Stimulated activated CD4-positive, alpha-beta T cell treated with anti-CD3 and anti-CD28 coated beads, Interleukin-15, amount 100 ng/mL, for 48 hours (primary cell): ENCODE measurements at regions not wholly inside any gene's neighbourhood (a gene's known extent, or its start where the extent isn't known, plus 50 kb on each side); places are given as distances from the start of the nearest gene placed in this dataset.
"Not testable (repeated sequence)": the region's sequence is repeated elsewhere in the genome, so short reads cannot be mapped to it uniquely, and the experiment has no call there.

Experiments
- DNase-seq, 2 donors: peaks; one replicate each; pipeline ENCODE4 v3.0.0-alpha.2; 2020; ENCODE audit warnings: low read depth in 2 of 2

DNA sequence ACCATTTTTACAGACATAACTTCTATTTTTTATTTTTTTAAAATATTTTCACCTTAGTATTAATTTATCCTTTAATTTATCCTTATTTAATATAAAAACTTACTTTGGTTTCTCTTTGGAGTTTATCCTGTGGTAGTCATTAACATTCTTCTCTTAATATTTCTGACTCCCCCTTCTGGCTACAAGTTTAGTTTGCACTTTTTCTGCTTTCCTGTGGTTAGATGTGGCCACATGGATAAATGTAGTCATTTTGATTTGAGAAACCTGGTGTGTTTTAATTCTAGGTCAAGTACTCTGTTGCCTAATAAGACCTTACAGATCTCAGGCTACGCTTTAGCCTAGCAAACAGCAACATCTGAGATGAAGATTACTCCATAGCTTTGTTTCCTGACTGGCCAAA lies 1187.5 kb downstream of the HACE1 start:
- no peak for DNase-seq

DNA sequence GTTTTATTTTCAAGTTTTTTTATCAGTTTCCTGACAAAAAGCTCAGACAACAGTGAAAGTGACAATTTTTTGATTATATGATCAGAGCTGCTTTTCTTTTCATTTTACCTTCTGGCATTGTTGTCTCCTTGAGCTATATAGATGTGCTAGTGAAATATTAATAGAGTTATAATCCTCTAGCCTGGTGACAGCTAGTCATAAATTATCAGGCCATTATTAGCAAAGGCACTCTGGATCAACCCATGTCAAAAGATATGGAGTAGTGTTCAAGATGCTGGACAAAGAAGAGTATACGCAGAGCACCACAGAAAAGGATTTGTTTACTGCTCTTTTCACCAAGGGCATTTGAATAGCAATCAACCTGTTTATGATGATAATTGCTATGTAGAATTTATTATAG lies 1230.1 kb downstream of the HACE1 start:
- DNase-seq = no peak

DNA sequence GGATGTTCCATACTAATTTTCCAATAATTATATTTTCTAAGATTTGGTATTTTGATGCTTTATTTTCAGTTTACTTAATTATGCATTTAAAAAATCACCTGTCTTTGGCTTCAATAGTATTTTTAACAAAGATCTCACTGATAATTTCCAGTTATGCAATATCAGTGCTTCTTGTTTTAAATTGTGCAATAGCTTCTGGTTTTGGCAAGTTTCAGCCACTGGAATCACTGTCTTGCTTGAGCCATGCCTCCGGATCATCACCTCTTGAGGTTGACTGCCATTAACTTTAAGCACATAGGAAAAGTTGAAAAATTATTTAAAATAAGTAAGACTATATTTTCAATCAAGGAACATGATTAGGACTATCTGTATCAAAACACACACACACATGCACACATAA lies 1242.1 kb downstream of the HACE1 start:
- no peak for DNase-seq

DNA sequence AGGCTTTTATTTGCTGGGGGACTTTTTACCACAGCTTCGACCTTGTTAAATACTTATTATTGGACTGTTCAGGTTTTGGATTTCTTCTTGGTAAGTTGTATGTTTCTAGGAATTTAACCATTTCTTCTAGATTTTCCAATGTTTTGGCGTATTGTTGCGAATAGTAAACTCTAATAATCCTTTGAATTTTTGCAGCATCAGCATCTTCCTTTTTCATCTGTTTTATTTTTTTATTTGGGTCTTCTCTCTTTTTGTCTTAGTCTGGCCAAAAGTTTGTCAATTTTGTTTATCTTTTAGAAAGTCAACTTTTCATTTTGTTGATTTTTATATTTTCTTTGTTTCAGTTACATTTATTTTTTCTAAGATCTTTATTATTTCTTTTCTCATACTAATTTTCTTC lies 1272.0 kb downstream of the HACE1 start:
- no peak for DNase-seq

DNA sequence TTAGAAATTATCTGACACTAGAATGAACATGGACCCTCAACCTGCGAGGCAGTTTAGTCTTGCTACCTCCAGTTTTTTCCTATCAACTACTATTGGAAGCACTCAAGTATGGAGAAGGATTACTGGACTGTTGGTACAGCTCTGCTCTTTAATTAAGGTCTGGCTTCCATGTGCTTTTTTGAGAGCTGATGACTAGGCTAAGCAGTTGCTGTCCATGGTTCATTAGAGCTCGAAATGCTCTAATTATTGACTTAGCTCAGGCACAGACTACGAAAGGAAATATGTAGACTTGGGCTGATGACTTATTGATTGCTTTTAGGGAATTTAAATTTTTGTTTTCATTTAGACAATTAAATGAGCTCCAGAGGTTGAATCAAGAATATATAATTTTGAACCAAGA lies 1281.6 kb downstream of the HACE1 start:
- DNase-seq = no peak

DNA sequence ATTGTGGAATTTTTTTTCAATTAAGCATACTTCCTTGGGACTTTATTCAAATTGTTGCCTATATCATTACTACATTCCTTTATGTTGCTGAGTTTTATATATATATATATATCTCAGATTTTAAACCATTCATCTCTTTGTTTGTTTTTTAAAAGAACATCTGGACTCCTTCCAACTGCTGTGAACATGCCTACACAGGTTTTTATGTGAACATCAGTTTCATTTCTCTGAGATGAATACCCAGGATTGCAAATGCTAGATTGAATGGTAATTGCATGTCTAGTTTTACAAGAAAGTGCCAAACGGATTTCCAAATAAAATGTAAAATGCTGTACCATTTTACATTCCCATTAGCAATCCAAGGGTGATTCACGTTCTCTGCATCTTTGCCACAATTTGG lies 1289.3 kb downstream of the HACE1 start:
- DNase-seq = no peak

DNA sequence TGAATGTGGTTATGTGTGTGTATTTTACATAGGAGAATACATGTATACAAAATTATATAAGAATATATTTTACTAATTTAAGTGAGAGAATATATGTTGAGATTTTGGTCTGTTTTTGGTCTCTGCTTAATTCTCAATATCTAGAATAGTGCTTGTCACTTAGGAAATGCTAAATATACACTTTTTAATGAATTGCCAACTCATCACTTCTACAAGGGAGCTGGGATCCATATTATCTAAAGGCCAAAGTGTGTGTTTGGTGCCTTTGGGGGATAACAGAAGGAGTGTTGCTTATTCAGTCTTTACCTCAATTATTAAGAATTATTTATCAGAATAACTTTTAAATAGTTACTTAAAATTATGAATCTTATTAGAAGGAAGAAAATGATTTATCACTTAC lies 1304.8 kb downstream of the HACE1 start:
- no peak for DNase-seq

DNA sequence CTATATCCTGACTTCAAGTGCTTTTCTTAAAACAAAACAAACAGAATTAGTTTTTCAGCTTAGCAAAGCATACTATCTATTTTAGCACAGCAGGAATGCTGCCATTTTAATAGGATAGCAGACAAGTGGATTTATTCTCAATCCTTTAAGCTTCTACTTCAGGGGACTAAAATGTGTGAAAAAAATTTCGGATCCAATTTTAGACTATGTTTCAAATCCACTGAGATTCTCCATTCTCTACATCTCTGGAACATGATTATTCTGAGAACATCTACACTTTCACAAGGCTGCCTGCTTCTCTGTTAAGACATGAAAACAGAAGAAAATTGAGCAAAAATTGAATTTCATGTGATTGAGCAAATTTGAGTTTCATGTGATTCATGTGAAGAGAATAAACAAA lies 1321.3 kb downstream of the HACE1 start:
- no peak for DNase-seq

DNA sequence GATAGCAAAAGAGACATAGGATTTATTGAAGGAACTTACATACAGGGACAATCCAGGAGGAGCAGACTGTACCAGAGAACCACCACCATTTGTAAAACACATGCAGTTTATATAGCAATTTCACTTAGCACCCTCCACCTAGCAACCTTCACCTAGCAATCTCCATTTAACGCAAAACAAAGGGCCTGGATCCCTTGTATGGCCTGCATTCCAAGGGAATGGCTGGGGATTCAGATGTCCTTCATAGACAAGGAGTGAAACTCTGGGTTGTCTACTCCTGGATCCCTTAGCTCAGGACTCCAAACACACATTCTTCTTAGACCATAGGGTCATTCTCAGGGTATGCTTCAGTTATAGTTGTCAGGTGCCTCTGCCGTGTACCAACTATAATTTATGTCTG lies 1324.9 kb downstream of the HACE1 start:
- DNase-seq = no peak

DNA sequence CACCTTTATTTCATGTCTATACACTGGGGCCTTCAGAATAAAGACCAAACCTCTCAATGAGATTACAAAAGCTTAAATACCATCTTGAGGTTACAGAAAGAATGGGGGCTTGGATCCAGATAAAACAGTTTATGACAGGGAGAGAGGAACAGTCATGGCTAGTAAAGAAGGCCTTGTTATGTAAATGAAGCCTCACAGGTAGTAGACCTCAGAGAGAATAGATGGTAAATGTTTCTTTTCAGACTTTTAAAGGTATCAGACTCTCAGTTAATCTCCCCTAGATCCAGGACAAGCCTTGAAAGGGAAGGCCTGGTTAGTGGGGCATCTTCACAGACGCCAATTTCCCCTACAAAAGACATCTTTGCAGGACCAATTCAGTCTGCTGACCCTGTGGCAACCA lies 1325.6 kb downstream of the HACE1 start:
- no peak for DNase-seq

DNA sequence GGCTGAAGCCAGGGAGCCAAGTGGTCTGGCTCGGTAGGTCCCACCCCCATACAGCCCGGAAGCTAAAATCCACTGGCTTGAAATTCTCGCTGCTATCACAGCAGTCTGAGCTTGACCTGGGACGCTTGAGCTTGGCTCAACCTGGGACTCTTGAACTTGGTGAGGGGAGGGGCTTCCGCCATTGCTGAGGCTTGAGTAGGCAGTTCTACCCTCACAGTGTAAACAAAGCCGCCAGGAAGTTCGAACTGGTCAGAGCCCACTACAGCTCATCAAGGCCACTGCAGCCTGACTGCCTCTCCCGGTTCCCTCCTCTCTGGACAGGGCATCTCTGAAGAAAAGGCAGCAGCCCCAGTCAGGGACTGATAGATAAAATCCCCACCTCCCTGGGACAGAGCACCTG lies 1337.7 kb downstream of the HACE1 start:
- DNase-seq = no peak

DNA sequence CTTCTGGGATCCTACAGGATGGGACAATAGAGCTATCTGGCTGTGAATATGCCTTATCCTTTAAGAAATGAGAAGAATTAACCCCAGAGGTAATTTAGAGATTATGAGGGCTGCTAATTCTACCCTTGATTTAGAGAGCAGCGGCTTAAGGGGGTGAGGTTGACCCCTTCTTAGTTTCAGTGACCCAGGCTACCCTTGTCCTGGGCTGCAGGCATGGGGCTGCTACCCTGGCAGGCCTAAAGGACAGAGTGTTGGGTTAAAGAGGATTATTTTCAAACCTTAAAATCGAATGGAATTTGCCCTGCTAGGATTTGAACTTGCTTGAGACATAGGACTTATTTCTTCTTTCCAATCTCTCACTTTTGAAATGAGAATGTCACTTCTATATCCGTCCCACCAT lies 1343.4 kb downstream of the HACE1 start:
- DNase-seq = no peak

DNA sequence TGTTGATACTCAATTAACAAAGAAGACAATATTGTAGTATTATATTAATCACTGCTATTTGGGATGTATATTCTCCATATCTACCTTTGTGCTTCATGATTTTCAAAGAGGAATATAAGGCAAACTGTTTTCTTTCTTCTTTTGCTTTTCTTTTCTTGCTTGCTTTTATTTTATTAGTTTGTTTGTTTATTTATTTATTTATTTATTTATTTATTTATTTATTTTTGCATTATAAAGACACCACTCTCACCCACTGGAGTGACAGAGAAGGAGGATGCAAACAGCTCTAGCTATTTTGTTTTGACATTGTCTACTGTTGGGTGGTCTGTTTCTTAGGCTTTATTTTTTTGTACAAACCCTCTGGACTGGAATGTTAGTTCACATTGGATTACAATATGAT lies 1352.7 kb downstream of the HACE1 start:
- no peak for DNase-seq

DNA sequence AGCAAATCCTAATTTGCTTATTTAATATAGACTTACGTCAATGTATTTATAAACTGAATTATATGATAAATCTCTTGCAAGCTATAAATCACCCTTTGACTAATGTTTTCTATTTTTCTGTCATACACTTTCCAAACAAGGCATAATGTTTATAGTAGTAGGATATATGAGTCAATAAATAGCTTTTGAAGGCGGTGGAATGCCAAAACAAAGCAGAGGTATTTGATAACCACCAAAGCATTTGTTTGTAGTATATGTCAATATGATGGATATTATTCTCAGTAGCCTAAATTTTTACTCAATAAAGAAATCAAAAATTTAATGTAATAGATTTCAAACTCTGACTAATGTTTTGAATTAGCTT lies 1354.6 kb downstream of the HACE1 start:
- no peak for DNase-seq

DNA sequence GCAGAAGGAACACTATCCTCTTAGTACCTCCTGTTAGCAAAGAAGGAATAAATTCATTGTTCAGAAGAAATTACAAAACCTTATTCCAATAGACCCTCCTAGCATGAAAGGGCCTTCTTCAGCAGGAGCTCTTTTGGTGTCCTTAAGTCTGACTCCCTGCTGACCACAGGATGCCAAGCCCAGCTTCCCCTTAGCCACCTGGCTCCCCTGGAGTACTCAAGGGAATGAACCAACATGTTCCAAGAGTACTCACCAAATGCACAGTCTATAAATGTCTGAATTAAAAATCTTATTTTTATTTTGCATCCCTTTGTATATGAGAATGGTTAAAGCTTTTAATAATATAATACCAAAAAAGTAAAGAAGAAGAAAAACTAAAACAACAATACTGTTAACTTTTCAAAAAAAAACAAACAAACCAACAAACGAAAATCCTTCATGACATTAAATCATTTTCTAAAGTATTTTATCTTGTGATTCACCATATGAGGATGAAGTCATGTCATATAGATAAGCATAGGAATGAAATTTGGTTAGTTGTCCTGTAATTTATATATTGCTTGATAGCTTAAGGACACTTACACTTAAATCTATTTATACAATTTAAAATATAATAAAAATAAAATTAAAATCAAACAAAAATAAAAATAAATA lies 1355.1 kb downstream of the HACE1 start:
- DNase-seq = no peak

DNA sequence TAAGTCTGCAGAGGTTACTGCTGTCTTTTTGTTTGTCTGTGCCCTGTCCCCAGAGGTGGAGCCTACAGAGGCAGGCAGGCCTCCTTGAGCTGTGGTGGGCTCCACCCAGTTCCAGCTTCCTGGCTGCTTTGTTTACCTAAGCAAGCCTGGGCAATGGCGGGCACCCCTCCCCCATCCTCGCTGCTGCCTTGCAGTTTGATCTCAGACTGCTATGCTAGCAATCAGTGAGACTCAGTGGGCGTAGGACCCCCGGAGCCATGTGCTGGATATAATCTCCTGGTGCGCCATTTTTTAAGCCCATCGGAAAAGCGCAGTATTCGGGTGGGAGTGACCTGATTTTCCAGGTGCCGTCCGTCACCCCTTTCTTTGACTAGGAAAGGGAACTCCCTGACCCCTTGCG lies 1363.1 kb downstream of the HACE1 start:
- not testable (repeated sequence) for DNase-seq

DNA sequence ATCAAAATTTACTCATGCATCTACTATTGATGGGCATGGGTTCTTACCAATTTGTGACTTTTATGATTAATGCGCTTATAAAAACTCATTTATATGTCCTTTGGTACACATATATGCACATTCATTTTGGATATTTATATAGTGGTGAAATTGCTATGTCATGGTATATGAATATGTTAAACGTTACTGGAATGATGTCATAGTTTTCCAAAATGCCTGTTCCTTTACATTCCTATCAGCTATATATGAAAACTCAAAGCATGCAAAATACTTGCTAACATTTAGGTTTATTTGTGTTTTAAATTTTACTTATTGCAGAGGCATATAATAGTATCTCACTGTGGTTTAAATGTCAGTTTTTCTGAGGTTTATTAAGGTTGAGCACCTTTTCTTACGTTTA lies 1403.1 kb downstream of the HACE1 start:
- no peak for DNase-seq

DNA sequence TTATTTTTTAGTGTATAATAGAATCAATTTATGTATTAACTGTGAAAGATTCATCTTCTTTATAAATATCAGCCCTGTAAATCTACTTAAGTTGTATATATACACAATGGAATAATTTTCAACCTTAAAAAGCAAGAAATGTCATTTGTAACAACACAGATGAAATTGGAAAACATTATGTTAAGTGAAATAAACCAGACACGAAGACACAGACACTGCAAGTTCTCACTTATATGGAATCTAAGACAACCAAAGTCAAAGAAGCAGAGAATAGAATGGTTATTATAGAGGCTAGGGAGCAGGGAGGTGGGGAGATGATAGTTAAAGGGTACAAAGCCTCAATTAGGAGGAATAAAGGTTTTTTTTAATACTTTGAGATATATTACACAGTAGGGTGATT lies 1404.4 kb downstream of the HACE1 start:
- no peak for DNase-seq

DNA sequence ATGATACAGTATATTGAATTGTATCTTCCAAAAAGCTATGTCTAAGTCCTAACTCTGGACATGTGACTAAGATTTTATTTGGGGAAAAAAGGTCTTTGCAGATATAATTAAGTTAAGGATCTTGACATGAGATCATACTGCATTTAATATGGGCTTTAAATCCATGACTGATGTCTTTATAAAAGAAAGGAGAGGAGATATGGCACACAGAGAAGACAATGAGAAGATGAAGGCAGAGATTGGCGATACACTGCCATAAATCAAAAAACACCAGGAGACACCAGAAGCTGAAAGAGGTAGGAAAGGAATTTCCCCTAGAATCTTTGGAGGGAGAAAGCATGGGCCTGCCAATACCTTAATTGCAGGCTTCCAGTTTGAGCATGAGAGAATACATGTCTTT lies 1450.2 kb downstream of the HACE1 start:
- DNase-seq = no peak

DNA sequence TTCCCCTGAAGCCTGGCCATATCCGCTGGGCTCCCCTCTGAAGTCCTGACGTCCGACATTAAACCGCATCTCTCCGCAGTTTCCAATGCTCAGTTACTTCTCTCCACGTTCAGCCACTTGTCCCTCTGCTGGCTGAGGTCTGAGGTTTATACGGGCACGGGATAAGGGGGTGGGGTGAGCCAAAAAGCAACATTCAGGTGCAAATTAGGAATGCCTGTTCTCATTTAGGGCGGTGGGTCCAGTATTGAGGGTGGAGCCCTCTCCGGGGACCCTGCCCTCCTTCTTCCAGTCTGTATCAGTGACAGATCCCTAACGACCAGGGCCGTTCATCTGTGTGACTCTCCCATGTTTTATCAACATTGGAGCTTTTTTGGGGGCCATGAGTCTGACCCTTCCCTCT lies 1454.4 kb downstream of the HACE1 start:
- DNase-seq = no peak

DNA sequence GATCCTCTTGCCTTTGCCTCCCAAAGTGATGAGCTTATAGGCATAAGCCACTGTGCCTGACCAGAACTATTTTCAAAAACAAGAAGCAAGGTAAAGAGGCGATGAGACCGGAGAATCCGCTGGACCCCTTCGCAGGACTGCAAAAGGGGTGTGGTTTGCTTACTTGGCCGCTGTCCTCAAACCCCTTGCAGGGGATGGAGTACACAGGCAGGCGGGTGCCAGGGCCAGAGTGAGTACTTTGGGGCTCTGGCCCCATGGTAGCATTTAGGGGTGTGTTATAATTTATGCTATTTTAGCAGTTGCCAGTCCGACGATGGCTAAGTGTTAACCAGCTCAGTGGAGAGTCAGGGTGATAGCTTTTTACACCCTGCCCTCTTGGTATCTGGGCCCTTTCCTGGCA lies 1454.9 kb downstream of the HACE1 start:
- no peak for DNase-seq

DNA sequence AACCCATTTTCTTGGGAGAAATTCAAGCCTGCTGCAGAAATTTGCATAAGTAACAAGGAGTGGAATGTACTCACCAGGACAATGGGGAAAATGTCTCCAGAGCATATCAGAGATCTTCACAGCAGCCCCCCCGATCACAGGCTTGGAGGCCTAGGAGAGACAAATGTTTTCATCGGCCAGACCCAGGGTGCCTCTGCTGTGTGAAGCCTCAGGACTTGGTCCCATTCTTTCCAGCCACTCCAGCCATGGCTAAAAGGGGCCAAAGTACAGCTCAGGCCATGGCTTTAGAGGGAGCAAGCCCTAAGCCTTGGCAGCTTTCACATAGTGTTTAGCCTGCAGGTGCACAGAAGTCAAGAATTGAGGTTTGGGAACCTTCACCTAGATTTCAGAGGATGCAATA lies 1463.0 kb downstream of the HACE1 start:
- no peak for DNase-seq

DNA sequence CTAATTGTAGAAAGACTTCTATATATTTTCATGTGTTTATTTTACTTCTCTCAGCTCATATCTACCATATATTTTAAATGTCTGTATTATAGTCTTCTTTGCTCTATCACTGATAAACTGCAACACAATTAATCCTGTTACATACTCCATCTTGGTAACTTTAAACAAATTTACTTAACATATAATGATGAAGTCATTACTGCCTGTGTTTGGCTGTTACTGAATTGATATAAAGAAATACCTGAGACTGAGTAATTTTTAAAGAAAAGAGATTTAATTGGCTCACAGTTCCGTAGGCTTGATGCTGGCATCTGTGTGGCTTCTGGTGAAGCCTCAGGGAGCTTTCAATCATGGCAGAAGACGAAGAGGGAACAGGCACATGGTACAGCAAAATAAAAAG lies 1480.4 kb downstream of the HACE1 start:
- DNase-seq = no peak

DNA sequence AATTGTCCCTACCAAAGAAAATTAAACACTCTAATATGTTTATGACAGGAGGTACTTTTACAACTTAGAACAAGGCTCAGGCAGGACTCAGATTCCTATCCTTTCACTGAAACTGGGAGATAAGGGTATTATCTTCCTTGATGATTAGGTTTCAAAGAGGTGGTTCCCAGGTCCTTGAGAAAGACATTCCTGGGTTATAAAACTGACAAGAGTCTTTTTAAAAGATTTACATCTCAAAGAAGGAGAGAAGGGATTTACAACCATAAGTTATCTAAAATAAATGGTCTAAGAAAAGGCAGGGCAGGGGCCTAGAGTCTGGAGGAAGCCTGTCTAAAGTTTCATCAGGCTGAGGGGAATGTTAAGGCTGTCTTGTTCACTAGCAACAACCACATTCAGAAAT lies 1492.5 kb downstream of the HACE1 start:
- DNase-seq = no peak

DNA sequence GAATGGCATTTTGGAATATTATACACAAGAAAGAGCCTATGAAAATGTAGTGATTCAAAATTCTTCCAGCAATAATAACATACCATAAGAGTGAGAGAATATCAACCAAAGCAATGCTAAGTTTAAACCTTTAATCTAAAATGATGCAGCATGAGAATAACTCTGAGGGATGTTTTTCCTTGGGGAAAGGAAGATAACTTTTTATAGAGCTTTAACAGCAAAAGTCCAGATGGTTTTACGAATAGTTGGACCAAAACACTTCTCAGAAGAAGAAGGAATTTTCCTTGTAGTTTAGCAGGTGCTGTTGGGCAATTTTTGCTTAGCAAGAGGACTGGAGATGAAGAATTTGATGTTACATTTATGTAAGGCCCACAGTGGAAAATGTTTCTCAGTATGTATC lies 1503.2 kb downstream of the HACE1 start:
- DNase-seq = no peak
